GM19468 (cell line): ENCODE measurements at regions not wholly inside any gene's neighbourhood (a gene's known extent, or its start where the extent isn't known, plus 50 kb on each side); places are given as distances from the start of the nearest gene placed in this dataset.

Experiments used
- ATAC-seq: cut with Tn5 transposase; IDR thresholded peaks from one replicate; pipeline ENCODE4 v1.9.1; 2021; ENCODE audit warnings: mild to moderate bottlenecking, moderate library complexity, moderate number of reproducible peaks; ENCODE audit not compliant: unreplicated experiment; ENCODE audit errors: extremely low read depth

GRCh38 chr5:28575368-28575767 lies 1537.0 kb upstream of the CDH9 start:
- ATAC-seq, result no peak

- ATAC-seq, result no peak
Measured at GRCh38 chr5:28574606-28575005, 1536.2 kb upstream of the CDH9 start.

- ATAC-seq, result no peak
Measured at GRCh38 chr5:28567048-28567447, 1528.7 kb upstream of the CDH9 start.

- no peak for ATAC-seq
Measured at GRCh38 chr5:28561522-28561921, 1523.1 kb upstream of the CDH9 start.

DNA sequence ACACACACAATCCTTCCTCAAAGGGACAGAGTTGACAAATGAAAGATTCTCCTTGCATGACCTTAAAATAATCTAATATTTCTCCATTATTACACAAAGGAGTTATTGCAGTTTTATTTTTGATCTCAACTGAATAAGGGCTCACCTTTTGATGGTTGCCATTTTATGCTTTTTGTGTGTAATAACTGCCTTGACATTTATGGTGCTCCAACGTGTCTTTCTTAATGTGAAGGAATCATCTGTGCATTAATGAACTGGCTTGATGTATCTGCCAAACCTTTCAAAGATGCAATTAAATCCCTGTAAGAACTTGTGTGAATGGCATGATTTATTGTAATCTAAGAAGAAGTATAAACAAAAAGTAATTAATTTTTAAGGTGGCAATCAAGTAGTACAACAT lies 1519.8 kb upstream of the CDH9 start:
- ATAC-seq, result no peak

DNA sequence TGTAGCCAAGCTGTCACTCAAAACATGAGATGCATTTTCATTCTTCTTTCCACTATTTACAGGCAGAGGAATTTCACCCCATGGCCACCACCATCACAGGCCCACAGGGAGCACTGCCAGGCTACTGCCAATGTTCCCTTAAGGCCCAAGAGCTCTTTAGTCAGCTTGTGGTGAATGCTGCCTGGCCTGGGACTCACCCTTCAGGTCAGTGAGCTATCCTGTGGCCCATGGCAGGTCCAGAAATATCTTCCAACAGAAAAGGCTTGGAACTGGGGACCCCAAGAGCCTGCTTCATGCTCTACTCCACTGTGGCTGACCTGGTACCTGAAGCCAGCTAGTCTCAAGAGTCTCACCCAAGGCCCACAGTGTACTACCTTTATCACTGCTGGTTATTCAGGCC lies 1518.7 kb upstream of the CDH9 start:
- ATAC-seq, result no peak

GRCh38 chr5:28549588-28549987 lies 1511.2 kb upstream of the CDH9 start:
- ATAC-seq, result no peak

GRCh38 chr5:28548856-28549255 lies 1510.5 kb upstream of the CDH9 start:
- no peak for ATAC-seq

GRCh38 chr5:28544501-28544900 lies 1506.1 kb upstream of the CDH9 start:
- no peak for ATAC-seq

DNA sequence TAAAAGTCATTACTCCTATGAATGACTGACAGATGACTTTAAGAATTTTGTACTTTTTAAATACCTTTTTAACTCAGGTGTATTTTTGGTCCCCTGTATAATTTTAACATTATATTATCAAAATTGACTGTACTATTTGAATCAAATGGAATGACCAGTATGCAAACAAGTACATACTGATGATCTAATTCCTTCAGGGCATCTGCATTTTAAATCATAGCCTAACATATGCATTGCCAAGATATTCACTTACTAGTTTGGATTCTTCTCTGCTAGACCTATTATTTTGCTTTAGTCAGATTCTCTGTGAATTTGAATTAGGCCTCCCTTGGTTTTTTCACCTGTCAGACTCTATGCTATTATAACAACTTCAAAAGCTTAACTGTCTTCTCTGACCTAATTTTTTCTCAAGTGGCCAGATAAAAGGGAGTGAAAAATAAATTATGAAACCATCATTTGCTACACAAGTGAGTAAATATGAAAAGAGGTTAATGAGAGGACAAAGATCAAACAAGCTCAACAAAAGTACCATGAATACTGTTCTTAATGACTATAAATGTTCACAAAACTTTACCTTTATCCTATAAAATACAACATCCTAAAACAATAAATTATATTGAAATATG lies 1505.2 kb upstream of the CDH9 start:
- no peak for ATAC-seq

DNA sequence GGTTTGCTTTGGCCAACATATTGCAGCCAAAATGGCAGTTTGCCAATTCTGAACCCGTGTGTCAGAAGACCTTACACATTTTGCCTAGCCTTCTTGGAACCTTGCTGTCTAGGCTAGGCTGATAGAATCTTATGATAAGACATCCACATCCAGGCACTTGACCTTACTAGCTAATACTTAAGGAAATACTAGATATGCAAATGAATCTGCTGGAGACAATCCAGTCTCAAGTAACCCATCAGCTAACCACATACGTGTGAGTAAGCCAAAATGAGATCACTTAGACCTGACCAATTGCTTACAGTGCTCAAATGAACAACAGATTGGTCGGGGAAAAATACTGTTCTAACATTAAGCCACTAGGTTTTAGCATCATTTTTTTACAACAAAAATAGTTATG lies 1504.6 kb upstream of the CDH9 start:
- no peak for ATAC-seq

DNA sequence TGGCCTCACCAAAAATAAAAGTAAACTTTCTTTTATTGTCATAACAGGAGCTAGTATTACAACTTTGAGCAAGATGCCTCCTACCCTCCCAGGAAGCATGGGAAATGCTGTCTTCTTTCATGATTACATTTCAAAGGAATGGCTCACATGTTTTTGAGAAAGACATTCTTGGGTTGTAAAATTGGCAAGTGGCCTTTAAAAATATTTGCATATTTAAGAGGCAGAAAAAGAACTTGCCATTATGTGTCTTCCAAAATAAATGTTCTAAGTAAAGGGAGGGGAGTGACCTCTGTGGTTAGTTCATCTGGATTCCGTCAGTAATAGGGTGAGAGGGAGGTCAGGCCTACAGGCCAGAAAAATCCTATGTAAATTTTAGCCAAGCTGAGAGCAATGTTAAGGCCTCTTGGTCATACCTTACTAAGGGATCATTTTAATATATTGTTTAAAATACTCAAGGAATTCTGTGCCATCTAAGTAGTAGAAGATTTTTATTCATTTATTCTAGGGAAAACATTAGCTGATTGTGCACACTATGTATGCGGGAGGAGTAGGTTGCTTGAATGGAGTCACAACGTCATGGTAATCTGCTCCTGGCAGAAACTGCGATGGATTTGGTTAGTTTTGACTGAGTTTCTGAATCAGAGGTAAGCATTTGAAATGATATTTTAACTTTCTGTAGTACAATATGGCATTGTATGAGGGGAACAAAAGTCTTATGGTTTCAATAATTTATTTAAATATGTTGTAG lies 1485.7 kb upstream of the CDH9 start:
- no peak for ATAC-seq

DNA sequence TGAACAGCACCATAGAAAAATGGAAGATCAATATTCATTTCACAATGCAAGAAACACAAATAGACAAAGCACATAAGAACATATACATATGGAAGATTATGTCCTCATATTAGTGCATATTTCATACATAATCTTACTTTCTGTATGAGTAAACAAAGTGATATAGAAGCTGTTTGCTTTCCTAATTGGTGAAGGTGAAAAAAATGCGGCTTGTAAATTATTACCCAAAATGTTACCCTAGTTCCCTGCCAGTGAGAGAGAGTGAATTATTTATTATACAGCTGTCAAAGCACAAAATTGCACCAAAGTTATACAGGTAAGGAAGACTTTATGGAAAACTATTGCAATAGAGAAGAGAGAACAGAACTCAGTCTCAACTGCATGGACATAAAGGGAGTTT lies 1485.0 kb upstream of the CDH9 start:
- no peak for ATAC-seq

DNA sequence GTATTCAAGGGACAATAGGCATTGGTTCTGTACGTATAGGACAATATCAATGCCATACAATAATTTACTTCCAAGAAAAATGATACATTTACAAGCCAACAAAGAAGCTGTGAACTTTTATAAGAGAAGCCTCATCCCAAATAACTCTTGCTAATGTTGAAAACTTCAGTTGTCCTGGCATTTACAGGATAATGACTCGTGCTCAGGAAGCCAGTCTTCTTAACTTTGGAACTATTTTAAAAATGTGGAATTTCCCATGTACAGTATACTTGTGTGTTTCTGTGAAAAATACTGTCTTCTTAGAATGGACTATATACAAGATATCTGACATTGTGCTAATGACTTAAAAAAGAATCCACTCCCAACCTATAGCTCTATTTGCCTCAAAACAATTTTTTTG lies 1479.3 kb upstream of the CDH9 start:
- no peak for ATAC-seq

DNA sequence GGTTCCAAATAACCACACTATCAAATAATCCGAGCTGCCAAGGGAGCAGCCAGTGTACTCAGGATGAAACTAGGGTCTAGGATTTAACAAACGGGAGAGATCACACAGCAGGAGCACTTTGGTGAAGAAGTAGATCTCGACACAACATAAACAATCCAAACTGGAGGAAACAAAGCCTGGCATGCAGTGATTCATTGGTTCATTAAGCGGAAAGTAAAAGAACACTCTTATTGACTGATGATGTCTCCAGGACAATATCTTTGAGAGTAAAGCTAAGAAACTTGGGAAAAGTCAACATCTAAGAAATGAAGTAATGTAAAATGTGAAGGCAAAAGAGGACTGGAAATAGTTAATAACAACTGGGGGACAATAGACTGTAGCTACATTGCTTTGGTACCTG lies 1478.3 kb upstream of the CDH9 start:
- ATAC-seq, result no peak

- no peak for ATAC-seq
Measured at GRCh38 chr5:28512648-28513047, 1474.3 kb upstream of the CDH9 start.

DNA sequence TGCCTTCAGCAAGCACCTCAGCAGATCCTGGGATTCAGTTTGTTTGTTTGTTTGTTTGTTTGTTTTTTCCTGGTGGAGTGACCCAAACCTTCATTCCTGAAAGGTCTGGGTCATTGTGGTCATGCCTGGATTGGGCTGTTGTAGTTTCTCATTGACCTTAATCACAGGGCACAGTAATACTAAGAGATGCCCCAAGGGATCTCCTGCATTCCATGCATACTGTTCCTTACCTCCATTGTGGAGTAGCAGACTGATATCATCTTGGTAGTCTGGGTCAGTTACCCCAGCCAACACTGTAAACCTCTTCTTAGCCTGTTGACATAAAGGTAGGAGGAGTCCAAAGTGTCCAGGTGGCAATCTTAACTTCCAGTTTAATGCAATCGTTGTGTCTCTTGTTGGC lies 1466.7 kb upstream of the CDH9 start:
- no peak for ATAC-seq

DNA sequence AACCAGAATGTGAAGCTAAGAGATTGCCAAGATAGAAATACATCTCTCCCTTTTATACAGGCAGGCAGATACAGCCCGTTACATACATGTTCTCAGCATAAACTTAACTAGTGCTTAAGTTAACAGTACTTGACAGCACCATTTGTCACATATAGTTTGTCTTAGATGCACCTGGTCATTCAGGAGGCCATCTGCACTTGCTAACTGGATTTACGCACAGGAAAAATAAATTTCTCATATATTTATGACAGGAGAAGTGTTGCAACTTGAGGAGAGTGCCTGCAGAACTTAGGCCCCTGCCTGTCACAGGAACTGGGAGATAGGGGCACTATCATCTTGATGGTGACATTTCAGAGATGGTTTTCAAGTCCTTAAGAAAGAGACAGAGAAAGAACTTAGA lies 1462.1 kb upstream of the CDH9 start:
- ATAC-seq, result no peak

GRCh38 chr5:28499766-28500290 lies 1461.4 kb upstream of the CDH9 start:
- ATAC-seq, result no peak

DNA sequence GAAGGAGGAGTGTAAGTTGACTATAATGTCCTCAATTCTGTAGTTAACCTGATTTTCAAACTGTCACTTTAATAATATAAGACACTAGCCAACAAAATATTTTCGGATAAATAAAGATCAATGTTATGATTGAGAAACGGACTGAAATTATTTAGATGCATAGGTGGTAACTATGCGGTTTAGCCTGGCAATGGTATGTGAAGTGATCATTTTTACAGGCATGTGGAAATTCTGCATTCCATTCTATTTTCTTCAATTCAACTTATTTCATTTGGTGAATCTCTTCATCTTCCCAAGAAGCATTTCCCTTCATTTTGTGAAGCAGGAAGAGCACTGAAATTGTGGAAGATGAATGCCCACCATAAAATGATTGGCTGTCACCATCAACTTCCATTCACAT lies 1457.5 kb upstream of the CDH9 start:
- no peak for ATAC-seq

DNA sequence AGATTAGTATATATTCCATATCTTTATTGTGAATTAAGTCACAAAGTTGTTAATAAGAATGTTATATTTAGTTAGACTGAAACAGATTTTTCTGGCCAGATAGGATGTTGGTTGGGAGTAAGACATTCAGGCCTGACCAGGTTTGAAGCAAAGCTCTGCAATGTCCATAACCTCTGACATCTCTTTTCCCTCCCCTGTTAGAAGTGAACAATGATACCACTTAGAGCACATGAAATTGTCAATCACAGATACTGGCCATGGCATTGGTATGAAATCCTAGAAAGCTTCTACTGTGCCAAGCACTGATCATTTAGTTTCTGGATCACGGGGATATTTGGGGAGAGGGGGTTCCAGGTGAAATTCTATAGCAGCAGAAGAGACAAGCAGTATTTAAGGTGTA lies 1455.1 kb upstream of the CDH9 start:
- no peak for ATAC-seq

DNA sequence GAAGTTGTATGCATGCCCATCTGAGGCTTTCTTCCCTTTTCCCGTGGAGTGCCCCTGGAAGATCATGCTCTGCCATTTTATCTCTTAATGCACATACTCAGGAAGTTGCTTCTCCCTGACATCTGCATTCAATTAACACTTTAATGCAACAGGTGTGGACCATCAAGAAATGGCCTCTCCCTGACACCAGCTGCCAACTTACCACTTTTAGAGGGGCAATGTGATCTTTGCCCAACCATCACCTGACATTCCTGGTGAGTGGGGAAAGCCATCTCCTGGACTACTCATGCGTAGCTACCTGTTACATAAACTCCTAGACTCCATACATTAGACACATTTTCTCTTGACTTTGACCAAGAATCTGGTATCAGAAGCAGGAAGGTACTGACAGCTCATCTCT lies 1450.4 kb upstream of the CDH9 start:
- ATAC-seq, result no peak
